ENCODE measurements at regions not wholly inside any gene's neighbourhood (a gene's known extent, or its start where the extent isn't known, plus 50 kb on each side); places are given as distances from the start of the nearest gene placed in this dataset.

GRCh38 chr2:173673640-173674039 is 291.5 kb downstream of the SP3 start:
- TF ChIP-seq EP300 (IDR thresholded peaks at IDR 0.05) (no peak), POLR2AphosphoS5 (IDR thresholded peaks at IDR 0.05) (no peak), CTCF (IDR thresholded peaks at IDR 0.05) (no peak), POLR2A (IDR thresholded peaks at IDR 0.05) (no peak)
- 32 to 60% (median 43%) methylated on average over 1 of the region's 1 CpG for WGBS, 5 donors
- no peaks in the 10 kb centered on the region for H3K36me3 ChIP-seq
- DNase-seq = no peak
- H3K4me3 ChIP-seq = no peak overlapping the region
- intact Hi-C loops (cut with DNase I; ENCODE audit: low total_unique reads) = no loop called here
- no peak overlapping the region for H3K27ac ChIP-seq
- no peaks in the 10 kb centered on the region for H3K4me1 ChIP-seq
- H3K27me3 ChIP-seq = no peaks in the 10 kb centered on the region
- H3K9me3 ChIP-seq = no peaks in the 10 kb centered on the region

GRCh38 chr2:173676647-173677046 is 288.5 kb downstream of the SP3 start:
- intact Hi-C loops (cut with DNase I; ENCODE audit: low total_unique reads) = no loop called here
- Histone ChIP-seq H3K4me1 (no peaks in the 10 kb centered on the region), H3K9me3 (peaks cover 0 to 11% (median 7%) of the 10 kb centered on the region in 4 donors), H3K27ac (no peak overlapping the region), H3K36me3 (no peaks in the 10 kb centered on the region), H3K27me3 (no peaks in the 10 kb centered on the region), H3K4me3 (no peak overlapping the region)
- no peak for DNase-seq
- 44 to 73% (median 52%) methylated on average over 1 of the region's 1 CpG for WGBS, 5 donors
- TF ChIP-seq POLR2AphosphoS5 (IDR thresholded peaks at IDR 0.05) = no peak
- no peak for TF ChIP-seq EP300 (IDR thresholded peaks at IDR 0.05)

GRCh38 chr2:173678186-173678585 is 287.0 kb downstream of the SP3 start:
- no peak overlapping the region for H3K4me3 ChIP-seq
- H3K4me1 ChIP-seq = no peaks in the 10 kb centered on the region
- H3K9me3 ChIP-seq = peaks cover 0 to 16% (median 10%) of the 10 kb centered on the region in 4 donors
- H3K27ac ChIP-seq = no peak overlapping the region
- H3K36me3 ChIP-seq = no peaks in the 10 kb centered on the region
- no peak for DNase-seq
- TF ChIP-seq CTCF (IDR thresholded peaks at IDR 0.05) = no peak
- no peak for TF ChIP-seq EP300 (IDR thresholded peaks at IDR 0.05)
- no peak for TF ChIP-seq POLR2AphosphoS5 (IDR thresholded peaks at IDR 0.05)
- no peak for TF ChIP-seq POLR2A (IDR thresholded peaks at IDR 0.05)
- no peaks in the 10 kb centered on the region for H3K27me3 ChIP-seq
- 64 to 88% (median 79%) methylated on average over 1 of the region's 1 CpG for WGBS, 5 donors
- intact Hi-C loops (cut with DNase I; ENCODE audit: low total_unique reads) = no loop called here

- H3K27me3 ChIP-seq = no peaks in the 10 kb centered on the region
- H3K4me1 ChIP-seq = no peaks in the 10 kb centered on the region
- TF ChIP-seq EP300 (IDR thresholded peaks at IDR 0.05) (no peak), CTCF (IDR thresholded peaks at IDR 0.05) (no peak), POLR2AphosphoS5 (IDR thresholded peaks at IDR 0.05) (no peak), POLR2A (IDR thresholded peaks at IDR 0.05) (no peak)
- H3K9me3 ChIP-seq = peaks cover 0 to 16% (median 10%) of the 10 kb centered on the region in 4 donors
- no peak overlapping the region for H3K27ac ChIP-seq
- H3K4me3 ChIP-seq = no peak overlapping the region
- no peak for DNase-seq
- intact Hi-C loops (cut with DNase I; ENCODE audit: low total_unique reads) = no loop called here
- WGBS, 5 donors = 68 to 79% (median 74%) methylated on average over 3 of the region's 3 CpGs
- H3K36me3 ChIP-seq = no peaks in the 10 kb centered on the region
Observed at GRCh38 chr2:173680574-173680973, 284.6 kb downstream of the SP3 start.

- TF ChIP-seq EP300 (IDR thresholded peaks at IDR 0.05) (no peak), POLR2A (IDR thresholded peaks at IDR 0.05) (no peak), POLR2AphosphoS5 (IDR thresholded peaks at IDR 0.05) (no peak), CTCF (IDR thresholded peaks at IDR 0.05) (no peak)
- no peak for DNase-seq
- Histone ChIP-seq H3K9me3 (peaks cover 0 to 16% (median 10%) of the 10 kb centered on the region in 4 donors), H3K36me3 (no peaks in the 10 kb centered on the region), H3K4me3 (no peak overlapping the region), H3K4me1 (no peaks in the 10 kb centered on the region), H3K27me3 (no peaks in the 10 kb centered on the region), H3K27ac (no peak overlapping the region)
- intact Hi-C loops (cut with DNase I; ENCODE audit: low total_unique reads) = no loop called here
- WGBS, 5 donors = 77 to 85% (median 81%) methylated on average over 4 of the region's 4 CpGs
Observed at GRCh38 chr2:173681881-173682650, 283.1 kb downstream of the SP3 start.

All from stomach (tissue), 8 donors.